ENCODE measurements at regions not wholly inside any gene's neighbourhood (a gene's known extent, or its start where the extent isn't known, plus 50 kb on each side); places are given as distances from the start of the nearest gene placed in this dataset.

DNA sequence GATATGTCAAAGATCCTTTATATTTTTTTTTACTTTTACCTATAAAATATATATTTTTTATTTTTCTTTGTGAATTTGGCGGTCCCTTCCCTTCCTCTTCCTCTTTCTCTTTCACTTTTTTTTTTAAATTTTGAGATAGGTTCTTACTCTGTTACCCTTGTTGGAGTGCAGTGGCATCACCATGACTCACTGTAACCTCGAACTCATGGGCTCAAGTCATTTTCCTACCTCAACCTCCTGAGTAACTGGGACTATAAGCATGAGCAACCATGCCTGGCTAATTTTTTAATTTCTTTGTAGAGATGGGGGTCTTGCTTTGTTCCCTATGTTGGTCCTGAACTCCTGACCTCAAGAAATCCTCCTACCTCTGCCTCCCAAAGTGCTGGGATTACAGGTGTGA lies 258.0 kb upstream of the CLINT1 start:
- Histone ChIP-seq H3K27ac (ENCODE audit: low read depth, low read length) (no peak overlapping the region), H3K27me3 (ENCODE audit: control insufficient read depth in 1 of 2, insufficient read depth in 2 of 2, low read length in 2 of 2) (no peaks in the 10 kb centered on the region), H3K9ac (ENCODE audit: low read length) (no peak overlapping the region), H3K36me3 (ENCODE audit: insufficient read depth, low read length) (no peaks in the 10 kb centered on the region), H3K4me1 (ENCODE audit: insufficient read depth, low read length) (no peaks in the 10 kb centered on the region), H3K9me3 (ENCODE audit: low read length) (no peaks in the 10 kb centered on the region), H3K4me3 (ENCODE audit: low read depth in 1 of 2, low read length in 2 of 2) (no peak overlapping the region)

DNA sequence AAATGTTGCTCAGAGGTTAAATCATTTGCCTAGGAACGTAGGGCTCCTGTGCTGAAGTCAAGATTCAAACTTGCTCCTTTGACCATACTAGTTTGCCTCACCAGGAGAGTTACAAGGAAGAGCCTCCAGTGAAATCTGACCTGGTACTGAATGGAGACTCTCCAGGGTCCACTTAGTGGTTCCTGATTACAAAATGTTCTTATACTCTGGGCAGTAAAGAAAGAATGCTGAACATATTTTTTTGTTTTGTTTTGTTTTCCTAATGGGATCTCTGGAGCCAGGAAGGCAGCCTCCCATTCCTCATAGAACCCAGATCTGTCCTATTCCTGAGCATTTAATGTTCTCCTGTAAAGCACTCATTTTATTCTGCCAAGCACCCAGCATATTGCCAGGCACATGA lies 256.5 kb upstream of the CLINT1 start:
- no peaks in the 10 kb centered on the region for H3K9me3 ChIP-seq (ENCODE audit: low read length)
- H3K36me3 ChIP-seq (ENCODE audit: insufficient read depth, low read length), result no peaks in the 10 kb centered on the region
- H3K9ac ChIP-seq (ENCODE audit: low read length), result no peak overlapping the region
- H3K4me1 ChIP-seq (ENCODE audit: insufficient read depth, low read length), result no peaks in the 10 kb centered on the region
- no peak overlapping the region for H3K4me3 ChIP-seq (ENCODE audit: low read depth in 1 of 2, low read length in 2 of 2)
- H3K27ac ChIP-seq (ENCODE audit: low read depth, low read length), result no peak overlapping the region
- H3K27me3 ChIP-seq (ENCODE audit: control insufficient read depth in 1 of 2, insufficient read depth in 2 of 2, low read length in 2 of 2), result no peaks in the 10 kb centered on the region

DNA sequence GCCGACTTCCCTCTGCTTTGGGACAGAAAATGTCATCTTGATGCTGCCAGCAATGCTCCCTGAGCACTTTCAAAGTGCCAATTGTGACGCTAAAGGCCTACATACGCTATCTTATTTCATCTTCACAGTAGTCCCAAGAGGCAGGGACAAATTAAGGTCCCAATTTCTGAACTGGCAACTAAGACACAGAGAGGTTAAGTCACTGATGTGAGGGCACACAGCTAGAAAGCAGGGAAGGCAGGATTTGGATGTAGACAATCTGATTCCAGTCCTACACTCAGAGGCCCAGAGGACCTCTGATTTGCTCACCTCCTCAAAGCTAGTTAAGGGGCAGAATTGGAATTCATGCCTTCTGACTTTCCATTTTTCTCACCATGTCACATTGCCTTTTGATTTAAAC lies 249.2 kb upstream of the CLINT1 start:
- no peak overlapping the region for H3K9ac ChIP-seq (ENCODE audit: low read length)
- no peak overlapping the region for H3K27ac ChIP-seq (ENCODE audit: low read depth, low read length)
- H3K4me1 ChIP-seq (ENCODE audit: insufficient read depth, low read length), result no peaks in the 10 kb centered on the region
- H3K27me3 ChIP-seq (ENCODE audit: control insufficient read depth in 1 of 2, insufficient read depth in 2 of 2, low read length in 2 of 2), result no peaks in the 10 kb centered on the region
- no peaks in the 10 kb centered on the region for H3K9me3 ChIP-seq (ENCODE audit: low read length)
- H3K4me3 ChIP-seq (ENCODE audit: low read depth in 1 of 2, low read length in 2 of 2), result no peak overlapping the region
- no peaks in the 10 kb centered on the region for H3K36me3 ChIP-seq (ENCODE audit: insufficient read depth, low read length)

DNA sequence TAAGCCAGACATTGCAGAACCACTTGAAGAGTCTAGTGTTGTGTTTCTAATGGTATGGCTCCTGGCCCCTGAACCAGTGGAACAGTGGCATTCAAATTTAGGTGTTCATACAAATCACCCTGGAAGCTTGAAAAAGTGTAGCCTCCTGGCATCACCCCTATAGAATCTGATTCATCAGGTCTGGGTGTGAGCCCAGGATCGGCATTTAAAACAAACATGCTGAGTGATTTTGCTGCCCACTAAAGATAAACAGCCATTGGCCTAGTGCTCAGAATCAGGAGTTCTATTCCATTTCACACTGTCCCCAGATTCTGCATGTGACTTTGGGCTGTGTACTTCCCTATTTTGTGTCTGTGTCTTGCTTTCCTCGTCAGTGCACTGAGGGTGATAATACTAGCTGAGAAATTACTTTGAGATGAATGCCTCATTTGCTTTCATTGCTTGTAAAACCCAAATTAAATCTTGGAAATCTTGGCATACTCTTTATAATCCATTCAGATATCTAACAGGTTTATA lies 241.5 kb upstream of the CLINT1 start:
- Histone ChIP-seq H3K4me3 (ENCODE audit: low read depth in 1 of 2, low read length in 2 of 2) (no peak overlapping the region), H3K9ac (ENCODE audit: low read length) (no peak overlapping the region), H3K36me3 (ENCODE audit: insufficient read depth, low read length) (no peaks in the 10 kb centered on the region), H3K4me1 (ENCODE audit: insufficient read depth, low read length) (no peaks in the 10 kb centered on the region), H3K27me3 (ENCODE audit: control insufficient read depth in 1 of 2, insufficient read depth in 2 of 2, low read length in 2 of 2) (no peaks in the 10 kb centered on the region), H3K9me3 (ENCODE audit: low read length) (no peaks in the 10 kb centered on the region), H3K27ac (ENCODE audit: low read depth, low read length) (no peak overlapping the region)

DNA sequence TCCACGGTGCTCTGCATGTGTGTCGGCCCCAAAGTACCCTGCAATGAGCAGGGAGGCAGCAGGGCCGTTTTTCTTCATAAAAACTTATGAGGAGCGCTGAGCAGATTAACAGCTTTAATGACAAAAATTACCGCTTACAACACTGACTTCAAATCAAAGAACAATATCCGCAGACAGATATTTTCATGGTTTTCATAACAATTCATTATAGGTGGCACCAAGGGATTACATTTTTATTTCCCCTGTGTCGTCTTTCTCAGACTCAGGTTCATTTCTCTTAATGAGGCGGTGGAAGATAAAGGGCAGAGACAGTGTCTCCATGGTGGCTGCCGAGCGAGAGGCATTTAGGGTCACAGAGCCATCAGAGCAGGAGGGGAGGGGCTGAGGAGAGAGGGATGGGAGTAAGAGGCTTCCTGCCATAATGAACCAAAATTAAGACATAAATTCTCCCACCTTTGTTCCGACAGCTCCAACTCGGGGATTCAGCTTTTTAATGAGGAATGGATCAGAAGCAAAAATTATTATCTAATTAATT lies 240.7 kb upstream of the CLINT1 start:
- H3K36me3 ChIP-seq (ENCODE audit: insufficient read depth, low read length), result no peaks in the 10 kb centered on the region
- no peak overlapping the region for H3K9ac ChIP-seq (ENCODE audit: low read length)
- H3K27me3 ChIP-seq (ENCODE audit: control insufficient read depth in 1 of 2, insufficient read depth in 2 of 2, low read length in 2 of 2), result no peaks in the 10 kb centered on the region
- no peaks in the 10 kb centered on the region for H3K9me3 ChIP-seq (ENCODE audit: low read length)
- H3K4me3 ChIP-seq (ENCODE audit: low read depth in 1 of 2, low read length in 2 of 2), result no peak overlapping the region
- no peaks in the 10 kb centered on the region for H3K4me1 ChIP-seq (ENCODE audit: insufficient read depth, low read length)
- H3K27ac ChIP-seq (ENCODE audit: low read depth, low read length), result no peak overlapping the region

DNA sequence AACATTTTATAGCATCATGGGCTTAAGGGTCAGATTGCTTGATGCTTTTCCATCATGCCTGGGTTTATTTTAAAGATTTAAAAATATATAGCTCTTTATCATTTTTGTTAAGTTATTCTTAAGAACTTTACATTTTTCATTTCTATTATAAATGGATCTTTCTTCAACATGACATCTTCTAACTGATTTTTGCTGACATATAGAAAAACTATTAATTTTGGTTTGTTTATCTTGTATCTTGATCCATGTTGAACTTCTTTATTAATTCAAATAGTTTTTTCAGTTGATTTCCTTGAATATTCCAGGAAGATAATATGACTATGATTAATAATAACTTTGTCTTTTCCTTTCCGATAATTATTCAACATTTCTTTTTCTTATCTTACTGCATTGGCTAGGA lies 237.9 kb upstream of the CLINT1 start:
- Histone ChIP-seq H3K9me3 (ENCODE audit: low read length) (no peaks in the 10 kb centered on the region), H3K36me3 (ENCODE audit: insufficient read depth, low read length) (no peaks in the 10 kb centered on the region), H3K4me3 (ENCODE audit: low read depth in 1 of 2, low read length in 2 of 2) (no peak overlapping the region), H3K27ac (ENCODE audit: low read depth, low read length) (no peak overlapping the region), H3K27me3 (ENCODE audit: control insufficient read depth in 1 of 2, insufficient read depth in 2 of 2, low read length in 2 of 2) (no peaks in the 10 kb centered on the region), H3K4me1 (ENCODE audit: insufficient read depth, low read length) (no peaks in the 10 kb centered on the region), H3K9ac (ENCODE audit: low read length) (no peak overlapping the region)

DNA sequence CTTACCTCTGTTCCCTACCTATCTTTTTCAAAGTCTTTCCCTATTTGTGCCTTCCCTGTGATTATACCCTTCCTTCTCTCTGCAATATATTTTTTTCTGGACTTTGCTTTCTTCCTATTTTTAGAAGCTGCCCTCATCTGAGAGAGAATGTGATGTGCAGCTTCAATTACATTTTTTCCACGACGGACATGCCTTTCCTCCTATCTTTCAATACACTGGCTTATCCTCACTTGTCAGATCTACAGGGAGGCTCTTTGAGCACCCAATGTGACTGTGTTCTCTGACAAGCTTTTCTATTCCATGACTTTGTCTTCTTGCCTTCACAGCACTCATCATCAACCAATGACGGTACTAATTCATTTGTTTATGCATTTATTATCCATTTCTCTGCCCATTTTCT lies 227.9 kb upstream of the CLINT1 start:
- H3K4me1 ChIP-seq (ENCODE audit: insufficient read depth, low read length), result no peaks in the 10 kb centered on the region
- H3K27ac ChIP-seq (ENCODE audit: low read depth, low read length), result no peak overlapping the region

GRCh38 chr5:158084292-158084691 lies 225.3 kb upstream of the CLINT1 start:
- Histone ChIP-seq H3K27ac (ENCODE audit: low read depth, low read length) (no peak overlapping the region), H3K9me3 (ENCODE audit: low read length) (no peaks in the 10 kb centered on the region), H3K9ac (ENCODE audit: low read length) (no peak overlapping the region), H3K4me1 (ENCODE audit: insufficient read depth, low read length) (no peaks in the 10 kb centered on the region), H3K27me3 (ENCODE audit: control insufficient read depth in 1 of 2, insufficient read depth in 2 of 2, low read length in 2 of 2) (no peaks in the 10 kb centered on the region), H3K36me3 (ENCODE audit: insufficient read depth, low read length) (no peaks in the 10 kb centered on the region), H3K4me3 (ENCODE audit: low read depth in 1 of 2, low read length in 2 of 2) (no peak overlapping the region)

More for the DNA sequence above, 227.9 kb upstream of the CLINT1 start:
- no peak overlapping the region for H3K4me3 ChIP-seq (ENCODE audit: low read depth in 1 of 2, low read length in 2 of 2)
- H3K9me3 ChIP-seq (ENCODE audit: low read length), result no peaks in the 10 kb centered on the region
- no peak overlapping the region for H3K9ac ChIP-seq (ENCODE audit: low read length)
- no peaks in the 10 kb centered on the region for H3K27me3 ChIP-seq (ENCODE audit: control insufficient read depth in 1 of 2, insufficient read depth in 2 of 2, low read length in 2 of 2)
- no peaks in the 10 kb centered on the region for H3K36me3 ChIP-seq (ENCODE audit: insufficient read depth, low read length)

GRCh38 chr5:158082696-158083287 lies 223.8 kb upstream of the CLINT1 start:
- H3K4me3 ChIP-seq (ENCODE audit: low read depth in 1 of 2, low read length in 2 of 2), result no peak overlapping the region
- H3K9ac ChIP-seq (ENCODE audit: low read length), result no peak overlapping the region
- H3K27ac ChIP-seq (ENCODE audit: low read depth, low read length), result no peak overlapping the region
- H3K36me3 ChIP-seq (ENCODE audit: insufficient read depth, low read length), result no peaks in the 10 kb centered on the region
- H3K4me1 ChIP-seq (ENCODE audit: insufficient read depth, low read length), result no peaks in the 10 kb centered on the region
- H3K9me3 ChIP-seq (ENCODE audit: low read length), result no peaks in the 10 kb centered on the region
- H3K27me3 ChIP-seq (ENCODE audit: control insufficient read depth in 1 of 2, insufficient read depth in 2 of 2, low read length in 2 of 2), result no peaks in the 10 kb centered on the region

DNA sequence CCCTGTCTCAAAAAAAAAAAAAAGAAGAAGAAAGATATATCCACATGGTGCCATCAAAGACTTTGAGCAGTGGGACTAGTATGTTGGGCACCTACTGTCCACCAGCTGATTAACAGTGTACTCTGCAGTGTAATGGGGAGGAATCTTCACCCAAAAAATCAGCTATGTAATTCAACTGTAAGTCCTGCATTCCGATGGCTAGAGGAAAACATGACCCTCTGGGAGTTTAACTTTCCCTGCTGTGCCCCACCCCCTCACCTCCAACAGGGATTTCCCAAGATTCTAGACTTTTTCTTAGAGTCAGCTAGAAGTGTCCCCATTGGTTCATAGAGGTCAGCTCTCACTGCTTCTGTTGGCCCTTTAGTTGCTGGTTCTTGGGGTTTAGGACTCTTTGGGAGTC lies 221.2 kb upstream of the CLINT1 start:
- no peak overlapping the region for H3K9ac ChIP-seq (ENCODE audit: low read length)
- no peaks in the 10 kb centered on the region for H3K4me1 ChIP-seq (ENCODE audit: insufficient read depth, low read length)
- H3K27ac ChIP-seq (ENCODE audit: low read depth, low read length), result no peak overlapping the region
- H3K9me3 ChIP-seq (ENCODE audit: low read length), result no peaks in the 10 kb centered on the region
- H3K27me3 ChIP-seq (ENCODE audit: control insufficient read depth in 1 of 2, insufficient read depth in 2 of 2, low read length in 2 of 2), result no peaks in the 10 kb centered on the region
- H3K4me3 ChIP-seq (ENCODE audit: low read depth in 1 of 2, low read length in 2 of 2), result no peak overlapping the region
- no peaks in the 10 kb centered on the region for H3K36me3 ChIP-seq (ENCODE audit: insufficient read depth, low read length)

DNA sequence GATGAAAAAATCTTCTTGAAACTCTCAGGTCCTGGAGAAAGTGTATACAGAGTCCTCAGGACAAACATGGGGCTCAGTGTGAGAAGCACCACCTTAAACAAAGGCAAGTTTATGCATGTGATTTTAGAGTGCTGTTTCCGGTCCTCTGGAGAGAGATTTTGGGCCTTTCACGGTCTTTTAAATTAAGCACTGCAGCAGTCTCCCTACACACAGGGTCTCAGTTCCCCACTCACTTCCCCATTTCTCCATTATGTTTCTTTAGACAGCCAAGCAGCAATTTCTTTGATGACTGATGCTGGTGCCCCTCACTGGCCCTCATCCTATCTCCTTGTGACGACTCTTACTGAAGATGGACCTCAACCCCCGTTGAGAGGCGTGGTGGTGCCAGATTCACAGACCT lies 220.2 kb upstream of the CLINT1 start:
- H3K27me3 ChIP-seq (ENCODE audit: control insufficient read depth in 1 of 2, insufficient read depth in 2 of 2, low read length in 2 of 2), result no peaks in the 10 kb centered on the region
- no peak overlapping the region for H3K4me3 ChIP-seq (ENCODE audit: low read depth in 1 of 2, low read length in 2 of 2)
- H3K9ac ChIP-seq (ENCODE audit: low read length), result no peak overlapping the region
- H3K4me1 ChIP-seq (ENCODE audit: insufficient read depth, low read length), result no peaks in the 10 kb centered on the region
- H3K36me3 ChIP-seq (ENCODE audit: insufficient read depth, low read length), result no peaks in the 10 kb centered on the region
- no peaks in the 10 kb centered on the region for H3K9me3 ChIP-seq (ENCODE audit: low read length)
- no peak overlapping the region for H3K27ac ChIP-seq (ENCODE audit: low read depth, low read length)

Measured in muscle layer of colon (tissue), 2 donors.